ENCODE measurements at regions not wholly inside any gene's neighbourhood (a gene's known extent, or its start where the extent isn't known, plus 50 kb on each side); places are given as distances from the start of the nearest gene placed in this dataset.

DNA sequence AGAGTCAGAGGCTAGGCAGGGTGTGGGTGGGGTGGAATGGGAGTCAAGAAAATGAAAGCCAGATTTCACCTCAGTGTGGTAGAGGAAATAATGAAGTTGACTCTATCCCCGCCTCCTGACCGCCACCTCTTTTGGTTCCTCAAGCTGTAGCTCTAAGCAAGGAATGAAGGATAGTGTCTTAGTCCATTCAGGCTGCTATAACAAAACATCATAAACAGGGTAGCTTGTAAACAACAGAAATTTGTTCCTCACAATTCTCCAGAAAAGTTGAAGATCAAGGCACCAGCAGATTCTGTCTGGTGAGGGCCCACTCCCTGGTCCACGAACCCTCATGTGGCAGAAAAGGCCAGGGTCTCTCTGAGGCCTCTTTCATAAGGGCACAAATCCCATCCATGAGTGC is 109.1 kb upstream of the AMN1 start:
- Histone ChIP-seq H3K4ac (ENCODE audit: low read depth, low read length) (no peak overlapping the region), H2BK20ac (ENCODE audit: low read depth, low read length, poor library complexity, severe bottlenecking) (no peak overlapping the region), H3K56ac (ENCODE audit: insufficient read length, low read depth, low read length) (no peak overlapping the region), H3K4me1 (ENCODE audit: insufficient read depth, low read length) (no peaks in the 10 kb centered on the region), H3K79me2 (ENCODE audit: insufficient read depth, low read length) (no peaks in the 10 kb centered on the region), H4K20me1 (ENCODE audit: control insufficient read depth, insufficient read depth, insufficient read length) (no peaks in the 10 kb centered on the region), H3K9ac (ENCODE audit: extremely low read depth, insufficient read length, low read length) (no peak overlapping the region), H3K23ac (ENCODE audit: insufficient read length, low read depth, low read length) (no peak overlapping the region), H4K91ac (ENCODE audit: insufficient read length, low read depth, low read length) (no peak overlapping the region), H2BK15ac (ENCODE audit: low read depth, low read length) (no peak overlapping the region), H3K79me1 (ENCODE audit: insufficient read depth, low read depth, low read length, poor library complexity, severe bottlenecking) (no peaks in the 10 kb centered on the region), H4K5ac (ENCODE audit: insufficient read length, low read depth, low read length) (no peak overlapping the region), H2AK5ac (ENCODE audit: insufficient read length, low read length) (no peak overlapping the region), H2AFZ (ENCODE audit: low read length) (no peak overlapping the region), H3K9me3 (ENCODE audit: control insufficient read depth, low read depth, low read length) (no peaks in the 10 kb centered on the region), H3K14ac (ENCODE audit: insufficient read depth, low read length) (no peak overlapping the region), H2BK120ac (ENCODE audit: low read depth, low read length, poor library complexity, severe bottlenecking) (no peak overlapping the region), H2BK12ac (ENCODE audit: insufficient read length, low read depth, low read length) (no peak overlapping the region), H3K27ac (ENCODE audit: insufficient read length, low read depth, low read length) (no peak overlapping the region), H3K27me3 (ENCODE audit: insufficient read depth, low read length) (no peaks in the 10 kb centered on the region), H3K4me2 (ENCODE audit: insufficient read depth, insufficient read length, low read length) (no peak overlapping the region), H3K18ac (ENCODE audit: insufficient read length, low read depth, low read length) (no peak overlapping the region), H3T11ph (ENCODE audit: low read length) (no peak overlapping the region), H4K8ac (replicated peaks; ENCODE audit: insufficient read length, low read depth, low read length) (no peak overlapping the region), H2BK5ac (ENCODE audit: insufficient read length, low read length) (no peak overlapping the region), H3K23me2 (ENCODE audit: insufficient read length, low read depth, low read length, poor library complexity, severe bottlenecking) (no peaks in the 10 kb centered on the region)
- no peak for TF ChIP-seq CTCF (conservative IDR thresholded peaks at IDR 0.05)
- Mint-ChIP-seq H3K4me3 (no peak overlapping the region), H3K9me3 (peaks cover 5 to 25% of the 10 kb centered on the region in 2 experiments; a peak in 4 of 5 replicates), H3K4me1 (no peaks in the 10 kb centered on the region; a peak in 1 of 4 replicates), H3K36me3 (ENCODE audit: insufficient read depth in 1 of 3, low read depth in 3 of 3) (peaks cover 0 to 8% (median 6%) of the 10 kb centered on the region in 3 experiments; a peak in 5 of 7 replicates), H3K27me3 (ENCODE audit: low read depth) (no peaks in the 10 kb centered on the region), H3K27ac (no peak overlapping the region)
- WGBS (ENCODE audit: extremely low coverage, insufficient read length, low lambda C conversion rate) = no CpG with 5 or more reads among the region's 3 CpGs
- DNase-seq = no peak
